Glutamatergic neuron (in vitro differentiated cells): ENCODE measurements at regions not wholly inside any gene's neighbourhood (a gene's known extent, or its start where the extent isn't known, plus 50 kb on each side); places are given as distances from the start of the nearest gene placed in this dataset.

Experiments
- DNase-seq: peaks from one replicate; pipeline ENCODE4 v3.0.0; 2022
- H3K27ac Mint-ChIP-seq: one replicate; pipeline ENCODE4 v1.8.0; 2020; ENCODE audit warnings: mild to moderate bottlenecking, mixed read lengths, inconsistent platforms; ENCODE audit not compliant: unreplicated experiment
- H3K27me3 Mint-ChIP-seq: one replicate; pipeline ENCODE4 v1.8.0; 2020; ENCODE audit warnings: mild to moderate bottlenecking, moderate library complexity, mixed read lengths, inconsistent platforms; ENCODE audit not compliant: unreplicated experiment
- H3K36me3 Mint-ChIP-seq: one replicate; pipeline ENCODE4 v1.8.0; 2020; ENCODE audit warnings: mild to moderate bottlenecking, mixed read lengths, inconsistent platforms; ENCODE audit not compliant: unreplicated experiment
- H3K4me1 Mint-ChIP-seq: one replicate; pipeline ENCODE4 v1.8.0; 2020; ENCODE audit warnings: mild to moderate bottlenecking, low read depth, mixed read lengths, inconsistent platforms; ENCODE audit not compliant: unreplicated experiment
- H3K4me3 Mint-ChIP-seq: one replicate; pipeline ENCODE4 v1.8.0; 2020; ENCODE audit warnings: mild to moderate bottlenecking, mixed read lengths, inconsistent platforms; ENCODE audit not compliant: unreplicated experiment
- H3K9me3 Mint-ChIP-seq: one replicate; pipeline ENCODE4 v1.8.0; 2020; ENCODE audit warnings: mild to moderate bottlenecking, moderate library complexity, mixed read lengths, inconsistent platforms; ENCODE audit not compliant: unreplicated experiment
- CTCF ChIP-seq: fragments of 200-600 bp; sonication (generic); IDR thresholded peaks from one replicate; pipeline ENCODE4 v1.5.0; 2021; ENCODE audit not compliant: partially characterized antibody, unreplicated experiment

- H3K27ac Mint-ChIP-seq = no peak overlapping the region
- H3K4me3 Mint-ChIP-seq = no peak overlapping the region
These were observed 132.0 kb upstream of the SVIL start for GRCh38 chr10:29766753-29767152.

GRCh38 chr10:29765330-29765729 lies 130.6 kb upstream of the SVIL start:
- Mint-ChIP-seq H3K36me3 (no peaks in the 10 kb centered on the region), H3K4me1 (peaks cover 4% of the 10 kb centered on the region), H3K27ac (no peak overlapping the region), H3K27me3 (no peaks in the 10 kb centered on the region), H3K9me3 (peaks cover 5% of the 10 kb centered on the region), H3K4me3 (no peak overlapping the region)
- no peak for DNase-seq
- TF ChIP-seq CTCF = no peak

More at GRCh38 chr10:29766753-29767152, 132.0 kb upstream of the SVIL start:
- DNase-seq = no peak
- Mint-ChIP-seq H3K27me3 (no peaks in the 10 kb centered on the region), H3K36me3 (peaks cover 8% of the 10 kb centered on the region), H3K4me1 (peaks cover 4% of the 10 kb centered on the region), H3K9me3 (peaks cover 7% of the 10 kb centered on the region)
- TF ChIP-seq CTCF = no peak

- Mint-ChIP-seq H3K9me3 (peaks cover 5% of the 10 kb centered on the region), H3K27me3 (no peaks in the 10 kb centered on the region), H3K27ac (no peak overlapping the region), H3K36me3 (no peaks in the 10 kb centered on the region), H3K4me3 (no peak overlapping the region), H3K4me1 (peaks cover 4% of the 10 kb centered on the region)
- no peak for DNase-seq
- no peak for TF ChIP-seq CTCF
These were observed 128.6 kb upstream of the SVIL start for GRCh38 chr10:29763396-29763795.

GRCh38 chr10:29761916-29762315 lies 127.1 kb upstream of the SVIL start:
- H3K4me1 Mint-ChIP-seq = peaks cover 4% of the 10 kb centered on the region
- TF ChIP-seq CTCF = no peak
- H3K36me3 Mint-ChIP-seq = no peaks in the 10 kb centered on the region
- peaks cover 5% of the 10 kb centered on the region for H3K9me3 Mint-ChIP-seq
- no peaks in the 10 kb centered on the region for H3K27me3 Mint-ChIP-seq
- no peak overlapping the region for H3K27ac Mint-ChIP-seq
- no peak overlapping the region for H3K4me3 Mint-ChIP-seq
- no peak for DNase-seq

- no peak for DNase-seq
- H3K36me3 Mint-ChIP-seq = no peaks in the 10 kb centered on the region
- peaks cover 5% of the 10 kb centered on the region for H3K9me3 Mint-ChIP-seq
- no peak overlapping the region for H3K27ac Mint-ChIP-seq
- TF ChIP-seq CTCF = no peak
- H3K4me3 Mint-ChIP-seq = no peak overlapping the region
- H3K4me1 Mint-ChIP-seq = no peaks in the 10 kb centered on the region
- H3K27me3 Mint-ChIP-seq = no peaks in the 10 kb centered on the region
These were observed 125.5 kb upstream of the SVIL start for GRCh38 chr10:29760138-29760900.
